Suprapubic skin (tissue), 3 donors: ENCODE measurements at regions not wholly inside any gene's neighbourhood (a gene's known extent, or its start where the extent isn't known, plus 50 kb on each side); places are given as distances from the start of the nearest gene placed in this dataset.

ENCODE experiments used
- CTCF ChIP-seq, 2 donors: fragments of 200-600 bp in 1 of 2; fragments of 450-650 bp in 1 of 2; sonication (generic) in 1 of 2; IDR thresholded peaks; one replicate each; pipeline ENCODE4 v1.5.1; 2016 to 2019; ENCODE audit warnings: antibody characterized with exemption in 2 of 2, mild to moderate bottlenecking in 1 of 2, moderate library complexity in 1 of 2
- EP300 ChIP-seq: sonication (generic); formaldehyde crosslinking; IDR thresholded peaks from one replicate; pipeline ENCODE4 v1.6.1; 2017; ENCODE audit warnings: antibody characterized with exemption
- POLR2A ChIP-seq, 2 donors: fragments of 450-650 bp; IDR thresholded peaks; one replicate each; pipeline ENCODE4 v1.6.1; 2017; ENCODE audit warnings: antibody characterized with exemption in 2 of 2, mild to moderate bottlenecking in 2 of 2, moderate library complexity in 2 of 2

GRCh38 chr13:60850526-60850925, 453.5 kb downstream of the TDRD3 start:
- TF ChIP-seq CTCF (IDR thresholded peaks at IDR 0.05) (no peak), EP300 (no peak), POLR2A (IDR thresholded peaks at IDR 0.05) (no peak)
